ENCODE measurements at regions not wholly inside any gene's neighbourhood (a gene's known extent, or its start where the extent isn't known, plus 50 kb on each side); places are given as distances from the start of the nearest gene placed in this dataset.

- Mint-ChIP-seq H3K27me3 (ENCODE audit: low read depth) (no peaks in the 10 kb centered on the region), H3K27ac (no peak overlapping the region), H3K4me3 (no peak overlapping the region), H3K4me1 (peaks cover 30 to 37% of the 10 kb centered on the region in 2 experiments), H3K36me3 (ENCODE audit: insufficient read depth in 1 of 3, low read depth in 3 of 3) (peaks cover 0 to 12% (median 0%) of the 10 kb centered on the region in 3 experiments; a peak in 1 of 7 replicates), H3K9me3 (no peaks in the 10 kb centered on the region)
- DNase-seq, result no peak
- H4K91ac ChIP-seq (ENCODE audit: insufficient read length, low read depth, low read length), result no peak overlapping the region
- no peak overlapping the region for H3K56ac ChIP-seq (ENCODE audit: insufficient read length, low read depth, low read length)
- H2AK5ac ChIP-seq (ENCODE audit: insufficient read length, low read length), result no peak overlapping the region
- H3K27me3 ChIP-seq (ENCODE audit: insufficient read depth, low read length), result no peaks in the 10 kb centered on the region
- H3K4me2 ChIP-seq (ENCODE audit: insufficient read depth, insufficient read length, low read length), result no peak overlapping the region
- H4K20me1 ChIP-seq (ENCODE audit: control insufficient read depth, insufficient read depth, insufficient read length), result no peaks in the 10 kb centered on the region
- no peak overlapping the region for H3K23ac ChIP-seq (ENCODE audit: insufficient read length, low read depth, low read length)
- H3K4ac ChIP-seq (ENCODE audit: low read depth, low read length), result no peak overlapping the region
- H4K8ac ChIP-seq (replicated peaks; ENCODE audit: insufficient read length, low read depth, low read length), result no peak overlapping the region
- no peak overlapping the region for H3T11ph ChIP-seq (ENCODE audit: low read length)
- H3K79me1 ChIP-seq (ENCODE audit: insufficient read depth, low read depth, low read length, poor library complexity, severe bottlenecking), result no peaks in the 10 kb centered on the region
- peaks cover 5% of the 10 kb centered on the region; the same call in 1 of the 2 replicates for H3K4me1 ChIP-seq (ENCODE audit: insufficient read depth, low read length)
- no peak overlapping the region for H2BK12ac ChIP-seq (ENCODE audit: insufficient read length, low read depth, low read length)
- no peak overlapping the region for H3K14ac ChIP-seq (ENCODE audit: insufficient read depth, low read length)
- H3K27ac ChIP-seq (ENCODE audit: insufficient read length, low read depth, low read length), result no peak overlapping the region
- H2AFZ ChIP-seq (ENCODE audit: low read length), result no peak overlapping the region
- no peak overlapping the region for H3K9ac ChIP-seq (ENCODE audit: extremely low read depth, insufficient read length, low read length)
- H3K9me3 ChIP-seq (ENCODE audit: control insufficient read depth, low read depth, low read length), result no peaks in the 10 kb centered on the region
- no peak overlapping the region for H2BK15ac ChIP-seq (ENCODE audit: low read depth, low read length)
- no peak overlapping the region for H2BK5ac ChIP-seq (ENCODE audit: insufficient read length, low read length)
- H3K79me2 ChIP-seq (ENCODE audit: insufficient read depth, low read length), result no peaks in the 10 kb centered on the region
- no peak overlapping the region for H2BK120ac ChIP-seq (ENCODE audit: low read depth, low read length, poor library complexity, severe bottlenecking)
- H3K18ac ChIP-seq (ENCODE audit: insufficient read length, low read depth, low read length), result no peak overlapping the region
- no peak overlapping the region for H4K5ac ChIP-seq (ENCODE audit: insufficient read length, low read depth, low read length)
- H2BK20ac ChIP-seq (ENCODE audit: low read depth, low read length, poor library complexity, severe bottlenecking), result no peak overlapping the region
- TF ChIP-seq CTCF (conservative IDR thresholded peaks at IDR 0.05), result no peak
- no peaks in the 10 kb centered on the region for H3K23me2 ChIP-seq (ENCODE audit: insufficient read length, low read depth, low read length, poor library complexity, severe bottlenecking)
Observed at GRCh38 chr3:110750201-110750600, 321.4 kb upstream of the NECTIN3 start.

Data from H9 (cell line).